Peyer's patch (tissue), 4 donors: ENCODE measurements at regions not wholly inside any gene's neighbourhood (a gene's known extent, or its start where the extent isn't known, plus 50 kb on each side); places are given as distances from the start of the nearest gene placed in this dataset.

Source experiments
- CTCF ChIP-seq, 6 experiments: fragments of 450-650 bp in 4 of 6; fragments of 200-600 bp in 2 of 6; sonication (generic) in 1 of 6; IDR thresholded peaks; one replicate each; pipeline ENCODE4 v1.5.1; 2017 to 2019; ENCODE audit warnings: antibody characterized with exemption in 6 of 6, mild to moderate bottlenecking in 3 of 6, moderate library complexity in 1 of 6
- POLR2A ChIP-seq, 2 donors: fragments of 450-650 bp; IDR thresholded peaks; one replicate each; pipeline ENCODE4 v1.5.1; 2017; ENCODE audit warnings: antibody characterized with exemption in 2 of 2, mild to moderate bottlenecking in 2 of 2, moderate library complexity in 2 of 2

- TF ChIP-seq POLR2A (IDR thresholded peaks at IDR 0.05) (no peak), CTCF (IDR thresholded peaks at IDR 0.05) (no peak)
These were observed 250.4 kb upstream of the NCKAP5 start for GRCh38 chr2:133818661-133819060.
